Naive thymus-derived CD4-positive, alpha-beta T cell (primary cell): ENCODE measurements at regions not wholly inside any gene's neighbourhood (a gene's known extent, or its start where the extent isn't known, plus 50 kb on each side); places are given as distances from the start of the nearest gene placed in this dataset.

Experiments used
- ATAC-seq: fragments of 150-1000 bp; cut with Tn5 transposase; 2 replicates; pipeline ENCODE4 v1.10.0; 2021; ENCODE audit warnings: mild to moderate bottlenecking, moderate library complexity
- CTCF ChIA-PET: fragments of 350-600 bp; sonication (Branson Sonifier 250); formaldehyde crosslinking; loops from one replicate; lab custom pipeline; 2021; ENCODE audit warnings: antibody characterized with exemption; lab: Charles Lee
- POLR2A ChIA-PET: fragments of 350-600 bp; sonication (Branson Sonifier 250); formaldehyde crosslinking; loops from one replicate; lab custom pipeline; 2021; ENCODE audit warnings: antibody characterized with exemption, inconsistent platforms; lab: Charles Lee
- DNase-seq, 9 donors: peaks; one replicate each; pipeline versions ENCODE4 v3.0.0 to v3.0.0-alpha.2; 2020 to 2022; ENCODE audit warnings: mixed read lengths in 1 of 9
- H3K27ac ChIP-seq: one replicate; pipeline ENCODE4 v1.7.0; 2013; ENCODE audit warnings: mild to moderate bottlenecking, low read depth, low read length, moderate library complexity
- H3K27me3 ChIP-seq, 2 donors: one replicate each; pipeline ENCODE4 v1.7.0; 2013; ENCODE audit warnings: low read length in 2 of 2, mild to moderate bottlenecking in 2 of 2, moderate library complexity in 2 of 2; ENCODE audit not compliant: control insufficient read depth in 2 of 2, insufficient read depth in 2 of 2
- H3K36me3 ChIP-seq, 3 experiments: 1 replicate in 2 of 3; 2 replicates in 1 of 3; pipeline ENCODE4 v1.7.0; 2013; ENCODE audit warnings: low read length in 3 of 3, mild to moderate bottlenecking in 3 of 3, moderate library complexity in 1 of 3; ENCODE audit not compliant: insufficient read depth in 3 of 3, control insufficient read depth in 2 of 3
- H3K4me1 ChIP-seq, 2 donors: one replicate each; pipeline ENCODE4 v1.7.0; 2013; ENCODE audit warnings: low read length in 2 of 2, mild to moderate bottlenecking in 2 of 2, moderate library complexity in 1 of 2; ENCODE audit not compliant: control insufficient read depth in 2 of 2, insufficient read depth in 2 of 2
- H3K4me3 ChIP-seq: 2 replicates; pipeline ENCODE4 v1.7.0; 2013; ENCODE audit warnings: mild to moderate bottlenecking, low read length
- H3K9me3 ChIP-seq, 3 experiments: 1 replicate in 2 of 3; 2 replicates in 1 of 3; pipeline ENCODE4 v1.7.0; 2013; ENCODE audit warnings: low read length in 3 of 3; ENCODE audit not compliant: control insufficient read depth in 2 of 3
- H3K27ac Mint-ChIP-seq, 9 donors: one replicate each; pipeline ENCODE4 v1.8.0; 2020 to 2022; ENCODE audit warnings: mixed read lengths in 9 of 9, mild to moderate bottlenecking in 8 of 9, moderate library complexity in 5 of 9, inconsistent platforms in 2 of 9
- H3K27me3 Mint-ChIP-seq, 5 donors: one replicate each; pipeline ENCODE4 v1.8.0; 2021 to 2022; ENCODE audit warnings: mixed read lengths in 5 of 5, mild to moderate bottlenecking in 1 of 5
- H3K36me3 Mint-ChIP-seq, 5 donors: one replicate each; pipeline ENCODE4 v1.8.0; 2020 to 2022; ENCODE audit warnings: mixed read lengths in 5 of 5, mild to moderate bottlenecking in 3 of 5, inconsistent platforms in 1 of 5
- H3K4me1 Mint-ChIP-seq, 7 donors: one replicate each; pipeline ENCODE4 v1.8.0; 2020 to 2022; ENCODE audit warnings: mixed read lengths in 7 of 7, mild to moderate bottlenecking in 3 of 7, inconsistent platforms in 1 of 7
- H3K4me3 Mint-ChIP-seq, 10 donors: one replicate each; pipeline ENCODE4 v1.8.0; 2020 to 2022; ENCODE audit warnings: mild to moderate bottlenecking in 10 of 10, mixed read lengths in 10 of 10, moderate library complexity in 6 of 10, inconsistent platforms in 2 of 10
- H3K9me3 Mint-ChIP-seq, 11 donors: one replicate each; pipeline ENCODE4 v1.8.0; 2020 to 2022; ENCODE audit warnings: mixed read lengths in 11 of 11, mild to moderate bottlenecking in 4 of 11, inconsistent platforms in 1 of 11, moderate library complexity in 1 of 11
- intact Hi-C, 2 donors: fragments of 100-400 bp; cut with micrococcal nuclease; formaldehyde crosslinking; loops; one replicate each; pipeline ENCODE4 v1.15.1; 2023

DNA sequence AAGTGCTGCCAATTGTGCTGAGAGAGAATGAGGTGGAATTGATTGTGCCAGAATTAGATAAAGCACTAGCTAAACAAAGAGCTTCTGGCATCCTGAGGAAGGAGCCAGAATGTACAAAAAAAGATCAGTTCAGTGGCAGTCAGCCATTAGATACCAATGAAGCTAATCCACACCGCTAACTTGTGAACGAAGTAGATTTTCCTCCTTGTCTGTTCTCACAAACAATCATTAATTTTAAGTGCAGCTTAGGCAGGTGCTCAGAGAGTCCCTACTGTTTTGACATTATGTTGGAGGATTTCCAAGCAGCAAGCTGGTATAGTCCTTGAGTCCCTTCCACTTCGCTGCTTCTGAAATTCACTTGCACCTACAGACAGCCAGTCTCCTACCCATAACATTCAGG lies 617.4 kb downstream of the CENPC start:
- intact Hi-C loops = no loop called here
- Histone ChIP-seq H3K4me3 (no peak overlapping the region), H3K4me1 (no peaks in the 10 kb centered on the region), H3K36me3 (no peaks in the 10 kb centered on the region), H3K27ac (no peak overlapping the region), H3K9me3 (no peaks in the 10 kb centered on the region), H3K27me3 (no peaks in the 10 kb centered on the region)
- Mint-ChIP-seq H3K4me1 (no peaks in the 10 kb centered on the region), H3K36me3 (no peaks in the 10 kb centered on the region), H3K4me3 (no peak overlapping the region), H3K27ac (no peak overlapping the region), H3K27me3 (no peaks in the 10 kb centered on the region), H3K9me3 (peaks cover 0 to 12% (median 1%) of the 10 kb centered on the region in 11 donors)
- ChIA-PET CTCF (no interaction called here), POLR2A (no interaction called here)
- ATAC-seq (no peak), DNase-seq (no peak)

DNA sequence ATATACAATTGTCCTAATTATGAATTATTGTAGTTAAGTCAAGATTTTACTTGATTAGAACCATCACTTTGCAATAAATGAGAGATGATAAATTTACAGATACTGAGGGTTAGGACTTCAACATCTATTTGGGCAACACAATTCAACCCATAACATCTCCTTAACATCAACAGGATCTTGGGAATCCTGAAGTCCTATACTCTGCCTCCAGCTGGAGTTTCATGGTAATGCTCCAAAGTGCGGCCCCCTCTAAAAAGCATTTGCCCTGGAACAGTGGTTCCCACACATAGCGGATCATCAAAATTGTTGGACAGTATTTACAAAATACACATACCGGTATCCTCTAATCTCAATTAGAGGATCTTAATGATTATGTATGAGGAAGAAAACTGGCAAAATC lies 618.6 kb downstream of the CENPC start:
- Mint-ChIP-seq H3K27me3 (no peaks in the 10 kb centered on the region), H3K4me3 (no peak overlapping the region), H3K4me1 (no peaks in the 10 kb centered on the region), H3K9me3 (peaks cover 0 to 16% (median 0%) of the 10 kb centered on the region in 11 donors), H3K27ac (no peak overlapping the region), H3K36me3 (no peaks in the 10 kb centered on the region)
- no peak for DNase-seq
- CTCF ChIA-PET = no interaction called here
- POLR2A ChIA-PET = no interaction called here
- Histone ChIP-seq H3K27ac (no peak overlapping the region), H3K27me3 (no peaks in the 10 kb centered on the region), H3K36me3 (no peaks in the 10 kb centered on the region), H3K4me3 (no peak overlapping the region), H3K4me1 (no peaks in the 10 kb centered on the region), H3K9me3 (no peaks in the 10 kb centered on the region)
- ATAC-seq = no peak
- intact Hi-C loops = no loop called here

DNA sequence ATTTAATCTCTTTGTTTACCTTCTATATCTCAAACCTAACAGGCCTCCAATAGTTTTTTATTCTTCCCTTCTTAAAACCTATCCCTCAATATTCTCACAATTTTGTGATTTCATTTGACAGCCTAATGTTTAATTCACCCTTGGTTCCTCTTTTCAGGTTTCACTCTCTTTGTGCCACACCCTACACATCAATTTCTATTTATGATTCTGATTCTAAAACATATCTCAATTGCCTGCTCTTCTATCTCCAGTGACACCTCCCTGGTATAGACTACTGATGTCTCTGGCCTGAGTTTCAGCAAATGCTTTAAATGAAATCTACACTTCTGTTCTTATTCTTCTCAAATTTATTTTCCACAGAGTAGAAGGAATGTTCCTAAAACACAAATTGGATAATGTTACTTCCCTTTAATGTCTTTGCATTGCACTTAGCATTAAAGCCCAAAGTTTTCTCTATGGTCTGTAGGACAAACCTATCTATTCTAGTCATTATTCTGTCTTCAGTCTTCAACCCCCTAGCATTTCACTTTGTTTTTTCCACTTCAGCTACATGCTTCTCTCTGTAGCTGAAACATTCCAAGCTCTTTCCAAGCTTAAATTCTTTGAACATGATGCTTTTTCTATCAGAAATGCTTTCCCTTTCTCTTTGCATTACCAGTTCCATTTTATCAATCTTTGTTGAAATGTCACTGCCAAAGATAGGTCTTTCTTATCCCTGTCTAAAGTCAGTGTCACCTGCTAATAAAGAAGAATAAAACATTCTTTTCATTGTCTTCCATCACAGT lies 622.0 kb downstream of the CENPC start:
- Mint-ChIP-seq H3K4me3 (no peak overlapping the region), H3K36me3 (no peaks in the 10 kb centered on the region), H3K27me3 (no peaks in the 10 kb centered on the region), H3K9me3 (peaks cover 0 to 16% (median 3%) of the 10 kb centered on the region in 11 donors), H3K27ac (no peak overlapping the region), H3K4me1 (no peaks in the 10 kb centered on the region)
- intact Hi-C loops = no loop called here
- H3K9me3 ChIP-seq = no peaks in the 10 kb centered on the region
- H3K27ac ChIP-seq = no peak overlapping the region
- ChIA-PET CTCF (no interaction called here), POLR2A (no interaction called here)
- no peaks in the 10 kb centered on the region for H3K36me3 ChIP-seq
- no peaks in the 10 kb centered on the region for H3K4me1 ChIP-seq
- no peaks in the 10 kb centered on the region for H3K27me3 ChIP-seq
- H3K4me3 ChIP-seq = no peak overlapping the region
- no peak for DNase-seq
- no peak for ATAC-seq

DNA sequence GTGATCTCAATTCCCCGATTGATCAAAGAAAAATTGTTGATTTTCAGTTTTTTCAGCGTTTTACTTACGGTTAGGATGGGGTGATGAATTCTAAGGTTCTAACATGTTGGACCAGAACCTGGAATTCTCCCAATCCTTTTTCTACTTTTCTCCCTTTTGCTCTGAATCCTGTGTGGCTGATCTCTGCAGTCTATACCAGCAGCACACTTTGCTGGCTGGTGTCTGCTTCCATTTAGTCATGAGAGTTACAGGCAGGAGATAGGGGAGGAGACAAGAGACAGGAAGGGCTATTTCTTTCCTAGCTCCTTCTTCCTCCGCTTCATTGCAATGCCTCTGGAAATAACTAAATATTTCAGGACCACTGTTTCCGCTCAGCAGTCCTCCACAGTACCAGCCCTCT lies 623.9 kb downstream of the CENPC start:
- no peak for ATAC-seq
- Histone ChIP-seq H3K27me3 (no peaks in the 10 kb centered on the region), H3K27ac (no peak overlapping the region), H3K9me3 (no peaks in the 10 kb centered on the region), H3K4me1 (no peaks in the 10 kb centered on the region), H3K4me3 (no peak overlapping the region), H3K36me3 (no peaks in the 10 kb centered on the region)
- no peaks in the 10 kb centered on the region for H3K4me1 Mint-ChIP-seq
- H3K4me3 Mint-ChIP-seq = no peak overlapping the region
- H3K36me3 Mint-ChIP-seq = no peaks in the 10 kb centered on the region
- no peaks in the 10 kb centered on the region for H3K27me3 Mint-ChIP-seq
- intact Hi-C loops = no loop called here
- DNase-seq = no peak
- CTCF ChIA-PET = no interaction called here
- H3K9me3 Mint-ChIP-seq = peaks cover 0 to 25% (median 3%) of the 10 kb centered on the region in 11 donors
- H3K27ac Mint-ChIP-seq = no peak overlapping the region
- POLR2A ChIA-PET = no interaction called here

DNA sequence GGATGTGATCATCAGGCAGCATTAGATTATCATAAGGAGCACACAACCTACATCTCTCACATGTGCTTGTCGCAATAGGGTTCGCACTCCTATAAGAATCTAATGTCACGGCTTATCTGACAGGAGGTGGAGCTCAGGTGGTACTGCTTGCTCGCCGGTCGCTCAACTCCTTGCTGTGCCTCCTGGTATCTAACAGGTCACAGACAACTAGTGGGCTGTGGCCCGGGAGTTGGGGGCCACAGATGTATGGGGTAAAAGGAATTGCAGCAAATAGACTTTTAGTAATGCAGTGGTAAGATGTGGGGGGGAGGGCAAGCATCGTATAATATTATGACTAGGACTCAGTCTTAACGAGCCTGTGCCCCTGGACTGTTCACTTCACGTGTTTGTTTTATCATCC lies 624.8 kb downstream of the CENPC start:
- H3K4me3 Mint-ChIP-seq = no peak overlapping the region
- ChIA-PET POLR2A (no interaction called here), CTCF (no interaction called here)
- no peaks in the 10 kb centered on the region for H3K36me3 Mint-ChIP-seq
- H3K4me1 Mint-ChIP-seq = no peaks in the 10 kb centered on the region
- H3K27me3 Mint-ChIP-seq = no peaks in the 10 kb centered on the region
- no peak overlapping the region for H3K27ac Mint-ChIP-seq
- DNase-seq (no peak), ATAC-seq (no peak)
- H3K27ac ChIP-seq = no peak overlapping the region
- H3K9me3 Mint-ChIP-seq = peaks cover 0 to 28% (median 3%) of the 10 kb centered on the region in 11 donors
- intact Hi-C loops = no loop called here
- H3K27me3 ChIP-seq = no peaks in the 10 kb centered on the region
- no peaks in the 10 kb centered on the region for H3K9me3 ChIP-seq
- no peaks in the 10 kb centered on the region for H3K4me1 ChIP-seq
- H3K36me3 ChIP-seq = no peaks in the 10 kb centered on the region
- no peak overlapping the region for H3K4me3 ChIP-seq

DNA sequence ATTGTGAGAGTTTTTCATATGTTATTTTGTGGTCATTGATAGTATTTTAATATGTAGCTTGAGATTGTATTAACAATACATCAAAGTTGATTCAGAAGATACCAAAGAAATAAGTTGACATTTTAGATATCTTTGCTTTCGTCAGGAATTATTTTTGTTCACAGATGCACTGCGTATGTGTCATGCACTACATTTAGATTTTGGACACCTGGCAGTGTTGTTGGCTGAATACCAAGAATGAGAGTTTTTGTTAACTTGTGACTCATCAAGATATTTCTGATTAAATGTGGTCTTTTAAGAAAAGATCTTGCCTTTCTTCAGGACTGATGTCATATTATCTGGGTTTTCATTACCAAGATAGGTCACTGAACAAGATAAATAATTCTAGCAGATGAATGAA lies 633.4 kb downstream of the CENPC start:
- H3K27ac ChIP-seq = no peak overlapping the region
- Mint-ChIP-seq H3K36me3 (no peaks in the 10 kb centered on the region), H3K4me1 (no peaks in the 10 kb centered on the region), H3K27ac (no peak overlapping the region), H3K9me3 (peaks cover 0 to 34% (median 0%) of the 10 kb centered on the region in 11 donors), H3K4me3 (no peak overlapping the region), H3K27me3 (no peaks in the 10 kb centered on the region)
- no peaks in the 10 kb centered on the region for H3K9me3 ChIP-seq
- intact Hi-C loops = no loop called here
- H3K4me3 ChIP-seq = no peak overlapping the region
- no peaks in the 10 kb centered on the region for H3K36me3 ChIP-seq
- DNase-seq (no peak), ATAC-seq (no peak)
- ChIA-PET CTCF (no interaction called here), POLR2A (no interaction called here)
- H3K27me3 ChIP-seq = no peaks in the 10 kb centered on the region
- H3K4me1 ChIP-seq = no peaks in the 10 kb centered on the region

DNA sequence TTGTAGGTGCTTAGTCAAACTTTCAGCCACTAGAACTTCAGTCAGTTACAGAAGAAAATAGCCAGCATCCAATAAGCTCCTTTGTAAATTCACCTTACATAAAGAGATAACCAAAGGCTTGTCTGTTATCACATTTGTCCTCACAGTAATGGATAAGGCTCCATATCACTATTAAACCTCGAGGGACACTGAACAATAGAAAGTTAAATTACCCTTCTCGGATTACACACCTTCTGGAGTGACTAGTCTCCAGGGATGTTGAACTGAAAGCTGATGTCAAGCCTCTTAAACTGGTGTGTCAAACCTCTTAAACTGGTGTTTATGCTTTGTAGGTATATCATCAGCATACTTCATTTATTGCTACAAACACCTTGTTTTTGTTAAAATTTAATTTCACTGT lies 639.0 kb downstream of the CENPC start:
- Mint-ChIP-seq H3K4me3 (no peak overlapping the region), H3K27me3 (no peaks in the 10 kb centered on the region), H3K27ac (no peak overlapping the region), H3K36me3 (no peaks in the 10 kb centered on the region), H3K9me3 (peaks cover 0 to 28% (median 0%) of the 10 kb centered on the region in 11 donors), H3K4me1 (no peaks in the 10 kb centered on the region)
- DNase-seq (no peak), ATAC-seq (no peak)
- Histone ChIP-seq H3K9me3 (no peaks in the 10 kb centered on the region), H3K4me3 (no peak overlapping the region), H3K27me3 (no peaks in the 10 kb centered on the region), H3K4me1 (no peaks in the 10 kb centered on the region), H3K36me3 (no peaks in the 10 kb centered on the region), H3K27ac (no peak overlapping the region)
- intact Hi-C loops = no loop called here
- CTCF ChIA-PET = no interaction called here
- POLR2A ChIA-PET = no interaction called here
